ENCODE measurements at regions not wholly inside any gene's neighbourhood (a gene's known extent, or its start where the extent isn't known, plus 50 kb on each side); places are given as distances from the start of the nearest gene placed in this dataset.

DNA sequence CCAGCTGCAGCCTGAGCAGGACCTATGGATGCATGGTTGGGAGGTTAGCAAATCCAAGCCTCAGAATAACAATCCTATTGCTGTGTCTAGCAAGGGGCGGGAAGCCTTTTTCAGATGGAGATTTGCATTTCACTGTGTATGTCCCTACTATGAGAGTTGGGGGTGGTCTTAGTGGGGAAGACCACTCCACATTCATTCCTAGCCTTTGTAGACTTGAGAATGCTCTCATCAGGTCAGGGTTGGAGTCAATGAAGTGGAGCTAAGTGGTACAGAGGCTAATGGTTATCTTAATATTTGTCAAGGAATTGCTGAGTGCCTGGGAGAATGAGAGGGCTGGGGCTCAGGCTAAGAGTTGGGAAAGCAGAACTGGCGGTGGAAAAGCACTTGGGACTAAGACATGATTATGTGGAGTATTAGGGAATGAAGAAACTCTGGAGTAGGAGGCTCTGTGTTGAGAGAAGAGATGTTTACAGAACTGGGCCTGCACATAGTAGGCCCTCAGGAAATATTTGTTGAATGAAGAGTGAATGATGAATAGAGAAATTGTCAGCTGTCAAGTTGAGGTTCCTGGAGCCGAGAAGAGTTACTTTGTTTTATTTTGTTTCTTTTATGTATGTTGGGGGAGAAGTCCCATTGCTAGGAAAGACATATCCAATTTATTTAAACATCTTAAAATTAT lies 175.5 kb upstream of the SPRY4 start:
- H3K4me2 ChIP-seq (ENCODE audit: low read length), result no peak overlapping the region
- H3K9me3 ChIP-seq (ENCODE audit: control insufficient read depth, low read length), result no peaks in the 10 kb centered on the region
- no peak overlapping the region for H3K27ac ChIP-seq
- TF ChIP-seq, protein P1, sequence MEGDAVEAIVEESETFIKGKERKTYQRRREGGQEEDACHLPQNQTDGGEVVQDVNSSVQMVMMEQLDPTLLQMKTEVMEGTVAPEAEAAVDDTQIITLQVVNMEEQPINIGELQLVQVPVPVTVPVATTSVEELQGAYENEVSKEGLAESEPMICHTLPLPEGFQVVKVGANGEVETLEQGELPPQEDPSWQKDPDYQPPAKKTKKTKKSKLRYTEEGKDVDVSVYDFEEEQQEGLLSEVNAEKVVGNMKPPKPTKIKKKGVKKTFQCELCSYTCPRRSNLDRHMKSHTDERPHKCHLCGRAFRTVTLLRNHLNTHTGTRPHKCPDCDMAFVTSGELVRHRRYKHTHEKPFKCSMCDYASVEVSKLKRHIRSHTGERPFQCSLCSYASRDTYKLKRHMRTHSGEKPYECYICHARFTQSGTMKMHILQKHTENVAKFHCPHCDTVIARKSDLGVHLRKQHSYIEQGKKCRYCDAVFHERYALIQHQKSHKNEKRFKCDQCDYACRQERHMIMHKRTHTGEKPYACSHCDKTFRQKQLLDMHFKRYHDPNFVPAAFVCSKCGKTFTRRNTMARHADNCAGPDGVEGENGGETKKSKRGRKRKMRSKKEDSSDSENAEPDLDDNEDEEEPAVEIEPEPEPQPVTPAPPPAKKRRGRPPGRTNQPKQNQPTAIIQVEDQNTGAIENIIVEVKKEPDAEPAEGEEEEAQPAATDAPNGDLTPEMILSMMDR (IDR thresholded peaks at IDR 0.05), result no peak
- no peak overlapping the region for H3K4me3 ChIP-seq (ENCODE audit: low read depth, low read length)
- H3K79me2 ChIP-seq, result no peaks in the 10 kb centered on the region
- H3K4me1 ChIP-seq, result no peaks in the 10 kb centered on the region
- H3K27me3 ChIP-seq (ENCODE audit: control insufficient read depth, insufficient read depth, low read length), result no peaks in the 10 kb centered on the region
- H2AFZ ChIP-seq, result no peak overlapping the region
- H3K36me3 ChIP-seq (ENCODE audit: control insufficient read depth, insufficient read depth, low read length), result no peaks in the 10 kb centered on the region
- no peak overlapping the region for H3K9ac ChIP-seq

DNA sequence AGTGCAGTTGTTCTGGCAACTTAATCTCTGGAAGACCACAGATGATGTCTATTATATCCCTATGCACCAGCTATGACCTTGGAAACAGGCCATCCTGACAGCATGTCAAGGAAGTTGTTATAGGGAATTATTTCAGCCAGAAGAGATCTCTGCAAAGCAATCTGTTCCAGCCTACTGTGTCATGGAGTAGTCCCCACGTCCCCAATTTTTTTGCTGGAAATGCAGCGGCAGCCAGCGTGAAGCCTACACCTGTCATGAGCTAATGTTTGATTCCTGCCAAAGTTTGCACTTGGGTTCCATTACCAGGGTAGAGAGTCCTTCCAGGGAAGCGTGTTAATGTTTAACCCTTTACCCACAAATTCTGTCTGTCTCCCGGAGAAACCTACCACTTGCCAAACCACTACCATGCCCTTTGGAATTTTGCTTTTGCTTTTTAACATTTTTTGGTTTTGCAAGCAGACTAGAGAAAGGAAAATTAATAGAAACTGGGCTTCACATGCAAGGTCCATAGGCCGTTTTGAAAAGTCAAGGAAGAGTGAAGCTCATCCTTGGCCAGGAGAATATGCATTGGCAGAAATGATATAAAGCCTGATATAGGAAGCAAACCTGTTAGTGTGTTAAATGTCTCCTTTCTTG lies 174.9 kb upstream of the SPRY4 start:
- H3K27ac ChIP-seq, result no peak overlapping the region

DNA sequence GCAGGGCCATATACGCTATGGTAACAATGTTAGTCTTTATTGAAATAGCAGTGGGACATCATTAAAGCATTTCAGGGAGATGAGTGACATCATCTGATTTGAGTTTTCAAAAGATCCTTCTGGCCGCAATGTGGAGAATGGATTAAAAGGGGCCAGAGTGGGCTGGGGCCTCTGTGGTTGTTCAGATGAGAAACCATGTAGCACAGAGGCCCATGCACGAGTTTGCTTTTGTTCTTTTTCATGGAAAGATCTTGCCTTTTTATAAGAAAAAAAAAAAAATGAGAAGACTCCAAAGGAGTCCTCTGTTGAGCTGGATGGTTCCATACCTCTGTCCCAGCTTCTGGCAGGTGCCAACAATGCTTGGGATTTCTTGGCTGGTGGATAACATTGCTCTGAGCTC lies 173.5 kb upstream of the SPRY4 start:
- no peak overlapping the region for H3K4me2 ChIP-seq (ENCODE audit: low read length)
- H2AFZ ChIP-seq, result no peak overlapping the region
- no peaks in the 10 kb centered on the region for H3K9me3 ChIP-seq (ENCODE audit: control insufficient read depth, low read length)
- H3K9ac ChIP-seq, result no peak overlapping the region
- H3K27me3 ChIP-seq (ENCODE audit: control insufficient read depth, insufficient read depth, low read length), result no peaks in the 10 kb centered on the region
- H3K4me3 ChIP-seq (ENCODE audit: low read depth, low read length), result no peak overlapping the region
- TF ChIP-seq, protein P1 (IDR thresholded peaks at IDR 0.05), result no peak
- no peaks in the 10 kb centered on the region for H3K4me1 ChIP-seq
- H3K36me3 ChIP-seq (ENCODE audit: control insufficient read depth, insufficient read depth, low read length), result no peaks in the 10 kb centered on the region
- H3K79me2 ChIP-seq, result no peaks in the 10 kb centered on the region
- no peak overlapping the region for H3K27ac ChIP-seq

More for the DNA sequence above, 174.9 kb upstream of the SPRY4 start:
- Histone ChIP-seq H3K27me3 (ENCODE audit: control insufficient read depth, insufficient read depth, low read length) (no peaks in the 10 kb centered on the region), H3K4me1 (no peaks in the 10 kb centered on the region), H2AFZ (no peak overlapping the region), H3K9ac (no peak overlapping the region), H3K4me2 (ENCODE audit: low read length) (no peak overlapping the region), H3K36me3 (ENCODE audit: control insufficient read depth, insufficient read depth, low read length) (no peaks in the 10 kb centered on the region), H3K4me3 (ENCODE audit: low read depth, low read length) (no peak overlapping the region), H3K79me2 (no peaks in the 10 kb centered on the region), H3K9me3 (ENCODE audit: control insufficient read depth, low read length) (no peaks in the 10 kb centered on the region)
- TF ChIP-seq, protein P1 (IDR thresholded peaks at IDR 0.05), result no peak

DNA sequence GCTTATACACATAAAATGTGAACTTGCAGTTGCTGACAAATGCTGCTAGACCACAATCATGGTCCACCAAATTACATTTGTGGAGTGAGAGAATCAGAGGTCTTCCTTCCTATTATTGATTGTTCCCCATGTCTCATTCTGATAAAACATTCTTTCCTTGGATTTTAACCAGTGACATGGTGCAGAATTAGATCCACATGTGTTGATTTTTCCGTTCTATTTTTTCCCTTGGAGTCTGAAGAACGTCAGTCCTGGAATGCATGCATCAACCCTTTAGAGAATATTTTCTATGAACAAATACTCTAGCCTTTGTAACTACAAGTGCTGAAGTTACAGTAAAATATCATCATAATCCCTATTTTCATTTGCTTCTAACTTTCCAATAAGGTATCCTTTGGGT lies 170.7 kb upstream of the SPRY4 start:
- Histone ChIP-seq H3K36me3 (ENCODE audit: control insufficient read depth, insufficient read depth, low read length) (no peaks in the 10 kb centered on the region), H3K4me1 (no peaks in the 10 kb centered on the region), H3K4me2 (ENCODE audit: low read length) (no peak overlapping the region), H3K4me3 (ENCODE audit: low read depth, low read length) (no peak overlapping the region), H2AFZ (no peak overlapping the region), H3K9ac (no peak overlapping the region), H3K79me2 (no peaks in the 10 kb centered on the region), H3K27ac (no peak overlapping the region), H3K9me3 (ENCODE audit: control insufficient read depth, low read length) (no peaks in the 10 kb centered on the region), H3K27me3 (ENCODE audit: control insufficient read depth, insufficient read depth, low read length) (no peaks in the 10 kb centered on the region)
- TF ChIP-seq, protein P1 (IDR thresholded peaks at IDR 0.05), result no peak

Measured in parathyroid adenoma (tissue), 2 donors.